OCI-M1 (cell line): ENCODE measurements at regions not wholly inside any gene's neighbourhood (a gene's known extent, or its start where the extent isn't known, plus 50 kb on each side); places are given as distances from the start of the nearest gene placed in this dataset.
"Not testable (repeated sequence)": the region's sequence is repeated elsewhere in the genome, so short reads cannot be mapped to it uniquely, and the experiment has no call there.

Experiments used
- DNase-seq: peaks from one replicate; lab custom pipeline; 2025; lab: John Stamatoyannopoulos, UW

- DNase-seq, result no peak
Observed at GRCh38 chr5:162624110-162624509, 556.5 kb downstream of the GABRG2 start.

- no peak for DNase-seq
Observed at GRCh38 chr5:162637481-162637880, 569.9 kb downstream of the GABRG2 start.

- no peak for DNase-seq
Observed at GRCh38 chr5:162638849-162639248, 571.3 kb downstream of the GABRG2 start.

- no peak for DNase-seq
Observed at GRCh38 chr5:162641142-162641813, 573.7 kb downstream of the GABRG2 start.

- DNase-seq, result no peak
Observed at GRCh38 chr5:162654661-162655405, 587.3 kb downstream of the GABRG2 start.

GRCh38 chr5:162657076-162657475 lies 589.5 kb downstream of the GABRG2 start:
- DNase-seq, result no peak

- no peak for DNase-seq
Observed at GRCh38 chr5:162664846-162665245, 597.3 kb downstream of the GABRG2 start.

GRCh38 chr5:162668926-162669325 lies 601.4 kb downstream of the GABRG2 start:
- DNase-seq, result no peak

GRCh38 chr5:162672061-162672460 lies 604.5 kb downstream of the GABRG2 start:
- no peak for DNase-seq

GRCh38 chr5:162683284-162683683 lies 615.7 kb downstream of the GABRG2 start:
- DNase-seq, result no peak

GRCh38 chr5:162684145-162684544 lies 616.6 kb downstream of the GABRG2 start:
- DNase-seq, result no peak

GRCh38 chr5:162685302-162685701 lies 617.7 kb downstream of the GABRG2 start:
- no peak for DNase-seq

GRCh38 chr5:162696272-162696671 lies 628.7 kb downstream of the GABRG2 start:
- DNase-seq, result not testable (repeated sequence)

GRCh38 chr5:162699361-162699760 lies 631.8 kb downstream of the GABRG2 start:
- DNase-seq, result peak; percentile 5

- DNase-seq, result no peak
Observed at GRCh38 chr5:162703914-162704313, 636.3 kb downstream of the GABRG2 start.

GRCh38 chr5:162711244-162711643 lies 643.7 kb downstream of the GABRG2 start:
- no peak for DNase-seq

GRCh38 chr5:162719720-162720119 lies 652.1 kb downstream of the GABRG2 start:
- no peak for DNase-seq

- DNase-seq, result no peak
Observed at GRCh38 chr5:162721125-162721524, 653.6 kb downstream of the GABRG2 start.

GRCh38 chr5:162752612-162753011 lies 684.8 kb upstream of the CCNG1 start:
- no peak for DNase-seq

GRCh38 chr5:162762119-162762518 lies 675.3 kb upstream of the CCNG1 start:
- DNase-seq, result no peak

- DNase-seq, result peak; percentile 61
Observed at GRCh38 chr5:162769019-162769418, 668.4 kb upstream of the CCNG1 start.

GRCh38 chr5:162785673-162786072 lies 651.7 kb upstream of the CCNG1 start:
- DNase-seq, result no peak

GRCh38 chr5:162786234-162786633 lies 651.2 kb upstream of the CCNG1 start:
- DNase-seq, result no peak

GRCh38 chr5:162796507-162796906 lies 640.9 kb upstream of the CCNG1 start:
- DNase-seq, result no peak
